ENCODE measurements at regions not wholly inside any gene's neighbourhood (a gene's known extent, or its start where the extent isn't known, plus 50 kb on each side); places are given as distances from the start of the nearest gene placed in this dataset.

- no peak overlapping the region for H2AK5ac ChIP-seq (ENCODE audit: low read length)
Measured at GRCh38 chr3:150054635-150055034, 83.9 kb upstream of the PFN2 start.

GRCh38 chr3:150050510-150050909 lies 79.8 kb upstream of the PFN2 start:
- no peak overlapping the region for H2BK15ac ChIP-seq (replicated peaks; ENCODE audit: low read depth)
- no peak overlapping the region for H3K4me2 ChIP-seq (ENCODE audit: low read length)
- no peak overlapping the region for H3K56ac ChIP-seq (ENCODE audit: low read length)
- no peaks in the 10 kb centered on the region for H3K79me1 ChIP-seq (ENCODE audit: low read length)
- DNase-seq: no peak
- no peak overlapping the region for H2BK5ac ChIP-seq (ENCODE audit: low read length)
- no peak overlapping the region for H3K27ac ChIP-seq (ENCODE audit: low read depth, low read length)
- no peaks in the 10 kb centered on the region for H3K4me1 ChIP-seq (ENCODE audit: control insufficient read depth, low read depth, low read length)
- no peaks in the 10 kb centered on the region for H3K27me3 ChIP-seq (ENCODE audit: insufficient read depth, low read length, poor library complexity)
- H3K4me3 ChIP-seq (ENCODE audit: low read length): no peak overlapping the region
- H2BK120ac ChIP-seq (ENCODE audit: low read depth, low read length): no peak overlapping the region
- no peak overlapping the region for H2AK5ac ChIP-seq (ENCODE audit: low read length)
- WGBS (ENCODE audit: extremely low coverage, insufficient coverage, low lambda C conversion rate): no CpG with 5 or more reads among the region's 25 CpGs
- no peak overlapping the region for H3K9ac ChIP-seq (ENCODE audit: low read length)
- H3K36me3 ChIP-seq (ENCODE audit: control insufficient read depth, insufficient read depth, low read length): no peaks in the 10 kb centered on the region
- no peak overlapping the region for H3K23ac ChIP-seq (ENCODE audit: low read length)
- no peak overlapping the region for H3K4ac ChIP-seq (ENCODE audit: low read depth, low read length)
- no peaks in the 10 kb centered on the region for H3K79me2 ChIP-seq (ENCODE audit: control insufficient read depth, insufficient read depth, low read length)
- H4K8ac ChIP-seq (ENCODE audit: low read depth, low read length): no peak overlapping the region
- H3K18ac ChIP-seq (ENCODE audit: low read length): no peak overlapping the region
- H4K5ac ChIP-seq (ENCODE audit: low read length): no peak overlapping the region

More at GRCh38 chr3:150054635-150055034, 83.9 kb upstream of the PFN2 start:
- WGBS (ENCODE audit: extremely low coverage, insufficient coverage, low lambda C conversion rate): no CpG with 5 or more reads among the region's 2 CpGs
- Histone ChIP-seq H3K79me1 (ENCODE audit: low read length) (no peaks in the 10 kb centered on the region), H3K79me2 (ENCODE audit: control insufficient read depth, insufficient read depth, low read length) (no peaks in the 10 kb centered on the region), H3K23ac (ENCODE audit: low read length) (no peak overlapping the region), H3K18ac (ENCODE audit: low read length) (no peak overlapping the region), H2BK120ac (ENCODE audit: low read depth, low read length) (no peak overlapping the region), H3K4me1 (ENCODE audit: control insufficient read depth, low read depth, low read length) (no peaks in the 10 kb centered on the region), H3K56ac (ENCODE audit: low read length) (no peak overlapping the region), H4K5ac (ENCODE audit: low read length) (no peak overlapping the region), H3K36me3 (ENCODE audit: control insufficient read depth, insufficient read depth, low read length) (no peaks in the 10 kb centered on the region), H3K4me3 (ENCODE audit: low read length) (no peak overlapping the region), H3K4ac (ENCODE audit: low read depth, low read length) (no peak overlapping the region), H3K27ac (ENCODE audit: low read depth, low read length) (no peak overlapping the region), H3K27me3 (ENCODE audit: insufficient read depth, low read length, poor library complexity) (no peaks in the 10 kb centered on the region), H3K4me2 (ENCODE audit: low read length) (no peak overlapping the region), H2BK15ac (replicated peaks; ENCODE audit: low read depth) (no peak overlapping the region), H2BK5ac (ENCODE audit: low read length) (no peak overlapping the region), H3K9ac (ENCODE audit: low read length) (no peak overlapping the region), H4K8ac (ENCODE audit: low read depth, low read length) (no peak overlapping the region)
- no peak for DNase-seq

GRCh38 chr3:150049317-150049716 lies 78.6 kb upstream of the PFN2 start:
- Histone ChIP-seq H2AK5ac (ENCODE audit: low read length) (no peak overlapping the region), H3K79me2 (ENCODE audit: control insufficient read depth, insufficient read depth, low read length) (no peaks in the 10 kb centered on the region), H3K4me2 (ENCODE audit: low read length) (no peak overlapping the region), H3K56ac (ENCODE audit: low read length) (no peak overlapping the region), H3K79me1 (ENCODE audit: low read length) (no peaks in the 10 kb centered on the region), H3K9ac (ENCODE audit: low read length) (no peak overlapping the region), H3K23ac (ENCODE audit: low read length) (no peak overlapping the region), H4K5ac (ENCODE audit: low read length) (no peak overlapping the region), H3K36me3 (ENCODE audit: control insufficient read depth, insufficient read depth, low read length) (no peaks in the 10 kb centered on the region), H3K4me1 (ENCODE audit: control insufficient read depth, low read depth, low read length) (no peaks in the 10 kb centered on the region), H2BK5ac (ENCODE audit: low read length) (no peak overlapping the region), H3K4ac (ENCODE audit: low read depth, low read length) (no peak overlapping the region), H3K4me3 (ENCODE audit: low read length) (no peak overlapping the region), H3K27ac (ENCODE audit: low read depth, low read length) (no peak overlapping the region), H4K8ac (ENCODE audit: low read depth, low read length) (no peak overlapping the region), H2BK120ac (ENCODE audit: low read depth, low read length) (no peak overlapping the region), H2BK15ac (replicated peaks; ENCODE audit: low read depth) (no peak overlapping the region), H3K18ac (ENCODE audit: low read length) (no peak overlapping the region), H3K27me3 (ENCODE audit: insufficient read depth, low read length, poor library complexity) (no peaks in the 10 kb centered on the region)
- WGBS (ENCODE audit: extremely low coverage, insufficient coverage, low lambda C conversion rate): 100% methylated on average over 1 of the region's 1 CpG
- no peak for DNase-seq

- Histone ChIP-seq H4K8ac (ENCODE audit: low read depth, low read length) (no peak overlapping the region), H2BK120ac (ENCODE audit: low read depth, low read length) (no peak overlapping the region), H2BK15ac (replicated peaks; ENCODE audit: low read depth) (no peak overlapping the region), H3K79me1 (ENCODE audit: low read length) (no peaks in the 10 kb centered on the region), H2BK5ac (ENCODE audit: low read length) (no peak overlapping the region), H3K4me2 (ENCODE audit: low read length) (no peak overlapping the region), H3K4me1 (ENCODE audit: control insufficient read depth, low read depth, low read length) (no peaks in the 10 kb centered on the region), H4K5ac (ENCODE audit: low read length) (no peak overlapping the region), H3K4me3 (ENCODE audit: low read length) (no peak overlapping the region), H3K56ac (ENCODE audit: low read length) (no peak overlapping the region), H3K79me2 (ENCODE audit: control insufficient read depth, insufficient read depth, low read length) (no peaks in the 10 kb centered on the region), H3K4ac (ENCODE audit: low read depth, low read length) (no peak overlapping the region), H2AK5ac (ENCODE audit: low read length) (no peak overlapping the region), H3K18ac (ENCODE audit: low read length) (no peak overlapping the region), H3K36me3 (ENCODE audit: control insufficient read depth, insufficient read depth, low read length) (no peaks in the 10 kb centered on the region), H3K9ac (ENCODE audit: low read length) (no peak overlapping the region), H3K27ac (ENCODE audit: low read depth, low read length) (no peak overlapping the region), H3K27me3 (ENCODE audit: insufficient read depth, low read length, poor library complexity) (no peaks in the 10 kb centered on the region), H3K23ac (ENCODE audit: low read length) (no peak overlapping the region)
- no peak for DNase-seq
- WGBS (ENCODE audit: extremely low coverage, insufficient coverage, low lambda C conversion rate): no CpG with 5 or more reads among the region's 3 CpGs
Measured at GRCh38 chr3:150041877-150042276, 71.2 kb upstream of the PFN2 start.

- Histone ChIP-seq H3K79me1 (ENCODE audit: low read length) (no peaks in the 10 kb centered on the region), H3K79me2 (ENCODE audit: control insufficient read depth, insufficient read depth, low read length) (no peaks in the 10 kb centered on the region), H4K5ac (ENCODE audit: low read length) (no peak overlapping the region), H3K4ac (ENCODE audit: low read depth, low read length) (no peak overlapping the region), H3K18ac (ENCODE audit: low read length) (no peak overlapping the region), H4K8ac (ENCODE audit: low read depth, low read length) (no peak overlapping the region), H3K56ac (ENCODE audit: low read length) (no peak overlapping the region), H3K4me3 (ENCODE audit: low read length) (no peak overlapping the region), H2AK5ac (ENCODE audit: low read length) (no peak overlapping the region), H3K9ac (ENCODE audit: low read length) (no peak overlapping the region), H2BK120ac (ENCODE audit: low read depth, low read length) (no peak overlapping the region), H2BK15ac (replicated peaks; ENCODE audit: low read depth) (no peak overlapping the region), H2BK5ac (ENCODE audit: low read length) (no peak overlapping the region), H3K27ac (ENCODE audit: low read depth, low read length) (no peak overlapping the region), H3K27me3 (ENCODE audit: insufficient read depth, low read length, poor library complexity) (no peaks in the 10 kb centered on the region), H3K4me1 (ENCODE audit: control insufficient read depth, low read depth, low read length) (no peaks in the 10 kb centered on the region), H3K4me2 (ENCODE audit: low read length) (no peak overlapping the region), H3K36me3 (ENCODE audit: control insufficient read depth, insufficient read depth, low read length) (no peaks in the 10 kb centered on the region), H3K23ac (ENCODE audit: low read length) (no peak overlapping the region)
- DNase-seq: no peak
- no CpG with 5 or more reads among the region's 4 CpGs for WGBS (ENCODE audit: extremely low coverage, insufficient coverage, low lambda C conversion rate)
Measured at GRCh38 chr3:150040097-150040496, 69.4 kb upstream of the PFN2 start.

GRCh38 chr3:150038830-150039229 lies 68.1 kb upstream of the PFN2 start:
- H3K18ac ChIP-seq (ENCODE audit: low read length): no peak overlapping the region
- no peak overlapping the region for H2BK15ac ChIP-seq (replicated peaks; ENCODE audit: low read depth)
- no peaks in the 10 kb centered on the region for H3K79me2 ChIP-seq (ENCODE audit: control insufficient read depth, insufficient read depth, low read length)
- no peak overlapping the region for H2AK5ac ChIP-seq (ENCODE audit: low read length)
- H3K4me2 ChIP-seq (ENCODE audit: low read length): no peak overlapping the region
- H3K27me3 ChIP-seq (ENCODE audit: insufficient read depth, low read length, poor library complexity): no peaks in the 10 kb centered on the region
- no peak overlapping the region for H2BK120ac ChIP-seq (ENCODE audit: low read depth, low read length)
- H3K4ac ChIP-seq (ENCODE audit: low read depth, low read length): no peak overlapping the region
- no peak overlapping the region for H4K5ac ChIP-seq (ENCODE audit: low read length)
- no peak overlapping the region for H3K4me3 ChIP-seq (ENCODE audit: low read length)
- no peak overlapping the region for H3K23ac ChIP-seq (ENCODE audit: low read length)
- no peaks in the 10 kb centered on the region for H3K79me1 ChIP-seq (ENCODE audit: low read length)
- no peaks in the 10 kb centered on the region for H3K36me3 ChIP-seq (ENCODE audit: control insufficient read depth, insufficient read depth, low read length)
- no peak overlapping the region for H2BK5ac ChIP-seq (ENCODE audit: low read length)
- no peaks in the 10 kb centered on the region for H3K4me1 ChIP-seq (ENCODE audit: control insufficient read depth, low read depth, low read length)
- no peak overlapping the region for H3K9ac ChIP-seq (ENCODE audit: low read length)
- no peak overlapping the region for H3K27ac ChIP-seq (ENCODE audit: low read depth, low read length)
- no peak overlapping the region for H3K56ac ChIP-seq (ENCODE audit: low read length)
- peak; percentile 33 for DNase-seq
- no peak overlapping the region for H4K8ac ChIP-seq (ENCODE audit: low read depth, low read length)
- WGBS (ENCODE audit: extremely low coverage, insufficient coverage, low lambda C conversion rate): no CpG with 5 or more reads among the region's 6 CpGs

Data from mesendoderm (in vitro differentiated cells).